ENCODE measurements at regions not wholly inside any gene's neighbourhood (a gene's known extent, or its start where the extent isn't known, plus 50 kb on each side); places are given as distances from the start of the nearest gene placed in this dataset.

GRCh38 chr7:1320616-1321240 lies 88.1 kb downstream of the UNCX start:
- no peak overlapping the region for H3K27ac Mint-ChIP-seq (ENCODE audit: low read depth, unreplicated experiment)
- no peak for DNase-seq (ENCODE audit: unreplicated experiment)
- TF ChIP-seq CTCF (IDR thresholded peaks at IDR 0.05; ENCODE audit: unreplicated experiment) = no peak
- no peak overlapping the region for H3K4me3 Mint-ChIP-seq (ENCODE audit: unreplicated experiment)
- BruUV-seq (replicated peaks) = no TSS peak
- CTCF ChIA-PET = no interaction called here
- H3K36me3 Mint-ChIP-seq (ENCODE audit: insufficient read depth, unreplicated experiment) = no peaks in the 10 kb centered on the region
- peaks cover 19% of the 10 kb centered on the region for H3K27me3 Mint-ChIP-seq (ENCODE audit: insufficient read depth, unreplicated experiment)
- POLR2A ChIA-PET = no interaction called here
- intact Hi-C loops (cut with micrococcal nuclease) = no loop called here
- H3K4me1 Mint-ChIP-seq (ENCODE audit: insufficient read depth, unreplicated experiment) = no peaks in the 10 kb centered on the region
- H3K9me3 Mint-ChIP-seq (ENCODE audit: unreplicated experiment) = no peaks in the 10 kb centered on the region

- no peak for TF ChIP-seq CTCF (IDR thresholded peaks at IDR 0.05; ENCODE audit: unreplicated experiment)
- POLR2A ChIA-PET = no interaction called here
- no peak overlapping the region for H3K4me3 Mint-ChIP-seq (ENCODE audit: unreplicated experiment)
- H3K4me1 Mint-ChIP-seq (ENCODE audit: insufficient read depth, unreplicated experiment) = no peaks in the 10 kb centered on the region
- no peak for DNase-seq (ENCODE audit: unreplicated experiment)
- intact Hi-C loops (cut with micrococcal nuclease) = no loop called here
- CTCF ChIA-PET = no interaction called here
- no peaks in the 10 kb centered on the region for H3K36me3 Mint-ChIP-seq (ENCODE audit: insufficient read depth, unreplicated experiment)
- no peak overlapping the region for H3K27ac Mint-ChIP-seq (ENCODE audit: low read depth, unreplicated experiment)
- no peaks in the 10 kb centered on the region for H3K9me3 Mint-ChIP-seq (ENCODE audit: unreplicated experiment)
- no TSS peak for BruUV-seq (replicated peaks)
- peaks cover 19% of the 10 kb centered on the region for H3K27me3 Mint-ChIP-seq (ENCODE audit: insufficient read depth, unreplicated experiment)
Measured at GRCh38 chr7:1321411-1322239, 89.0 kb downstream of the UNCX start.

- Mint-ChIP-seq H3K4me3 (ENCODE audit: unreplicated experiment) (no peak overlapping the region), H3K4me1 (ENCODE audit: insufficient read depth, unreplicated experiment) (no peaks in the 10 kb centered on the region), H3K27ac (ENCODE audit: low read depth, unreplicated experiment) (no peak overlapping the region), H3K36me3 (ENCODE audit: insufficient read depth, unreplicated experiment) (no peaks in the 10 kb centered on the region), H3K27me3 (ENCODE audit: insufficient read depth, unreplicated experiment) (peaks cover 19% of the 10 kb centered on the region), H3K9me3 (ENCODE audit: unreplicated experiment) (no peaks in the 10 kb centered on the region)
- ChIA-PET CTCF (no interaction called here), POLR2A (no interaction called here)
- no peak for DNase-seq (ENCODE audit: unreplicated experiment)
- BruUV-seq (replicated peaks) = no TSS peak
- TF ChIP-seq CTCF (IDR thresholded peaks at IDR 0.05; ENCODE audit: unreplicated experiment) = no peak
- intact Hi-C loops (cut with micrococcal nuclease) = no loop called here
Measured at GRCh38 chr7:1322240-1323110, 89.8 kb downstream of the UNCX start.
